Lung (tissue), 11 donors: ENCODE measurements at regions not wholly inside any gene's neighbourhood (a gene's known extent, or its start where the extent isn't known, plus 50 kb on each side); places are given as distances from the start of the nearest gene placed in this dataset.
"Not testable (repeated sequence)": the region's sequence is repeated elsewhere in the genome, so short reads cannot be mapped to it uniquely, and the experiment has no call there.

ENCODE experiments used
- ATAC-seq: fragments of 200-7000 bp; cut with Tn5 transposase; one replicate; pipeline ENCODE4 v1.9.1; 2020; ENCODE audit warnings: moderate number of reproducible peaks; ENCODE audit not compliant: insufficient read depth, low FRiP score
- DNase-seq, 3 donors: peaks; one replicate each; pipeline ENCODE4 v3.0.0-alpha.2; 2013 to 2017
- H3K27ac ChIP-seq, 2 donors: one replicate each; pipeline ENCODE4 v1.5.1; 2013; ENCODE audit warnings: mild to moderate bottlenecking in 2 of 2, moderate library complexity in 2 of 2, control low read depth in 1 of 2, inconsistent platforms in 1 of 2, low read depth in 1 of 2, low read length in 1 of 2
- H3K27me3 ChIP-seq, 3 donors: one replicate each; pipeline ENCODE4 v1.5.1; 2013; ENCODE audit warnings: low read length in 2 of 3; ENCODE audit not compliant: control insufficient read depth in 3 of 3, insufficient read depth in 3 of 3
- H3K36me3 ChIP-seq, 4 donors: one replicate each; pipeline ENCODE4 v1.5.1; 2013; ENCODE audit warnings: low read length in 4 of 4, mild to moderate bottlenecking in 1 of 4, moderate library complexity in 1 of 4; ENCODE audit not compliant: control insufficient read depth in 4 of 4, insufficient read depth in 4 of 4
- H3K4me1 ChIP-seq, 5 donors: one replicate each; pipeline ENCODE4 v1.5.1; 2013; ENCODE audit warnings: low read length in 5 of 5, mild to moderate bottlenecking in 2 of 5, moderate library complexity in 1 of 5; ENCODE audit not compliant: control insufficient read depth in 5 of 5, insufficient read depth in 5 of 5
- H3K4me3 ChIP-seq: one replicate; pipeline ENCODE4 v1.5.1; 2013; ENCODE audit warnings: mild to moderate bottlenecking, control low read depth, moderate library complexity
- H3K9ac ChIP-seq, 2 donors: one replicate each; pipeline ENCODE4 v1.5.1; 2013; ENCODE audit warnings: low read length in 2 of 2, control low read depth in 1 of 2; ENCODE audit not compliant: insufficient read depth in 1 of 2
- H3K9me3 ChIP-seq, 4 donors: one replicate each; pipeline ENCODE4 v1.5.1; 2013; ENCODE audit warnings: low read length in 3 of 4, mild to moderate bottlenecking in 1 of 4, moderate library complexity in 1 of 4; ENCODE audit not compliant: control insufficient read depth in 4 of 4, insufficient read depth in 3 of 4
- CTCF ChIP-seq: IDR thresholded peaks from 2 replicates; pipeline ENCODE4 v1.5.1; 2012; ENCODE audit warnings: mild to moderate bottlenecking; ENCODE audit errors: control extremely low read depth, extremely low read depth
- WGBS, 2 donors: extraction: QIAGEN DNeasy Blood & Tissue Kit; methylation state at CpG; one replicate each; pipeline ENCODE4 v1.1.7; 2013; 5-methylcytosine and 5-hydroxymethylcytosine counted together
- donor health status: control.
- donor health status: control.
- donor health status: Bipolar disorder and iron deficiency.
- donor health status: healthy.
- donor health status: DM: yes; HTN: yes; CAD: no.

- no peak for DNase-seq
These were observed 181.5 kb downstream of the TTC6 start for GRCh38 chr14:37776791-37777499.

GRCh38 chr14:37778135-37778943, 182.9 kb downstream of the TTC6 start:
- no peak for ATAC-seq
- peaks cover 0 to 3% (median 1%) of the 10 kb centered on the region in 4 donors for H3K9me3 ChIP-seq
- 88 to 92% methylated on average over 5 of the region's 5 CpGs for WGBS, 2 donors
- H3K27me3 ChIP-seq, result no peaks in the 10 kb centered on the region
- no peak overlapping the region for H3K4me3 ChIP-seq
- no peak for TF ChIP-seq CTCF
- no peaks in the 10 kb centered on the region for H3K4me1 ChIP-seq
- no peak overlapping the region for H3K27ac ChIP-seq
- H3K9ac ChIP-seq, result no peak overlapping the region
- no peak for DNase-seq
- H3K36me3 ChIP-seq, result no peaks in the 10 kb centered on the region

More at GRCh38 chr14:37776791-37777499, 181.5 kb downstream of the TTC6 start:
- no peak for ATAC-seq
- Histone ChIP-seq H3K36me3 (no peaks in the 10 kb centered on the region), H3K27ac (no peak overlapping the region), H3K27me3 (no peaks in the 10 kb centered on the region), H3K9me3 (peaks cover 0 to 3% (median 1%) of the 10 kb centered on the region in 4 donors), H3K4me3 (no peak overlapping the region), H3K4me1 (no peaks in the 10 kb centered on the region), H3K9ac (no peak overlapping the region)
- 89 to 99% methylated on average over 4 of the region's 4 CpGs for WGBS, 2 donors
- no peak for TF ChIP-seq CTCF

GRCh38 chr14:37779480-37779879, 184.1 kb downstream of the TTC6 start:
- Histone ChIP-seq H3K27ac (no peak overlapping the region), H3K36me3 (no peaks in the 10 kb centered on the region), H3K4me1 (no peaks in the 10 kb centered on the region), H3K9me3 (peaks cover 0 to 3% (median 1%) of the 10 kb centered on the region in 4 donors), H3K27me3 (no peaks in the 10 kb centered on the region), H3K4me3 (no peak overlapping the region), H3K9ac (no peak overlapping the region)
- ATAC-seq (no peak), DNase-seq (no peak)
- no peak for TF ChIP-seq CTCF

GRCh38 chr14:37780731-37781130, 185.3 kb downstream of the TTC6 start:
- DNase-seq, H3K9ac ChIP-seq, H3K4me3 ChIP-seq, H3K9me3 ChIP-seq, H3K27me3 ChIP-seq, H3K27ac ChIP-seq, H3K36me3 ChIP-seq, ATAC-seq, H3K4me1 ChIP-seq: not testable (repeated sequence)
- 91 to 94% methylated on average over 4 of the region's 4 CpGs for WGBS, 2 donors

- H3K9ac ChIP-seq, ATAC-seq, H3K27ac ChIP-seq, H3K36me3 ChIP-seq, H3K27me3 ChIP-seq, H3K9me3 ChIP-seq, DNase-seq, H3K4me1 ChIP-seq, H3K4me3 ChIP-seq: not testable (repeated sequence)
- WGBS, 2 donors, result 74 to 82% methylated on average over 3 of the region's 3 CpGs
These were observed 188.9 kb downstream of the TTC6 start for GRCh38 chr14:37784203-37784826.
